K562 (cell line): ENCODE measurements at regions not wholly inside any gene's neighbourhood (a gene's known extent, or its start where the extent isn't known, plus 50 kb on each side); places are given as distances from the start of the nearest gene placed in this dataset.

ENCODE experiments used
- ATAC-seq: fragments of 200-7000 bp; cut with Tn5 transposase; 3 replicates; pipeline ENCODE4 v1.9.1; 2020; ENCODE audit warnings: moderate library complexity
- BruUV-seq: library from RNA; stranded (reverse); fragments of 400-500 nt; replicated peaks from 2 replicates; lab custom pipeline; 2021; lab: Mats Ljungman, UMichigan
- CTCF ChIA-PET: fragments of 300-600 bp; formaldehyde crosslinking; extraction: SDS; loops from one replicate; lab custom pipeline; 2021; ENCODE audit warnings: low intra/inter-chr PET ratio; lab: Yijun Ruan, JAX
- POLR2A ChIA-PET: fragments of 300-600, 350-650 bp; sonication (Branson Sonifier 250); formaldehyde crosslinking; extraction: SDS; loops from one replicate; lab custom pipeline; 2021; ENCODE audit warnings: antibody characterized with exemption, inconsistent platforms; lab: Yijun Ruan, JAX
- DNase-seq, 4 experiments: peaks; one replicate each; pipeline versions ENCODE4 v3.0.0 to v3.0.0-alpha.2; 2011 to 2018; ENCODE audit warnings: low spot score in 3 of 4, mixed read lengths in 3 of 4; ENCODE audit errors: extremely low read depth in 1 of 4
- FAIRE-seq: peaks from 2 replicates; lab custom pipeline; 2011; peaks lifted over from hg19 to GRCh38; lab: Jason Lieb, UNC
- H2AFZ ChIP-seq: 2 replicates; pipeline ENCODE4 v1.6.0; 2011; ENCODE audit warnings: low read depth, low read length, control low read depth, inconsistent platforms
- H3K27ac ChIP-seq: fragments of 200-600 bp; 3 replicates; pipeline ENCODE4 v1.8.0; 2011; ENCODE audit warnings: low read depth, mild to moderate bottlenecking, control low read depth, inconsistent platforms, low read length, moderate library complexity, mixed read lengths; ENCODE audit errors: extremely low read depth
- H3K27me3 ChIP-seq, 2 experiments: fragments of 300-600 bp in 1 of 2; 2 replicates in 1 of 2; 3 replicates in 1 of 2; pipeline versions ENCODE4 v1.6.0 to v1.8.0; 2011; ENCODE audit warnings: inconsistent platforms in 2 of 2, low read length in 2 of 2, mild to moderate bottlenecking in 1 of 2, mixed read lengths in 1 of 2, moderate library complexity in 1 of 2; ENCODE audit not compliant: control insufficient read depth in 2 of 2, insufficient read depth in 2 of 2
- H3K36me3 ChIP-seq: fragments of 300-600 bp; 3 replicates; pipeline ENCODE4 v1.8.0; 2011; ENCODE audit warnings: mild to moderate bottlenecking, low read length, inconsistent platforms; ENCODE audit not compliant: control insufficient read depth, insufficient read depth
- H3K4me1 ChIP-seq, 2 experiments: fragments of 200-600 bp in 1 of 2; replicated peaks in 1 of 2; 2 replicates in 1 of 2; 3 replicates in 1 of 2; pipeline versions ENCODE4 v1.5.1 to v1.8.0; 2011; ENCODE audit warnings: inconsistent platforms in 2 of 2, low read length in 2 of 2, mild to moderate bottlenecking in 1 of 2, mixed read lengths in 1 of 2, moderate library complexity in 1 of 2; ENCODE audit not compliant: control insufficient read depth in 2 of 2, insufficient read depth in 2 of 2
- H3K4me2 ChIP-seq: 2 replicates; pipeline ENCODE4 v1.6.1; 2011; ENCODE audit warnings: low read length, control low read depth, inconsistent platforms, mixed read lengths; ENCODE audit not compliant: insufficient read depth
- H3K4me3 ChIP-seq: fragments of 200-600 bp; sonication (generic), shearing (Covaris generic); 2 replicates; pipeline ENCODE4 v1.5.1; 2016; ENCODE audit warnings: control low read depth, inconsistent platforms
- H3K79me2 ChIP-seq: fragments of 200-600 bp; 3 replicates; pipeline ENCODE4 v1.8.0; 2011; ENCODE audit warnings: low read length, inconsistent platforms; ENCODE audit not compliant: control insufficient read depth, insufficient read depth
- H3K9ac ChIP-seq, 2 experiments: 2 replicates each; pipeline versions ENCODE4 v1.6.0 to v1.6.1; 2011; ENCODE audit warnings: low read depth in 2 of 2, low read length in 2 of 2, control low read depth in 1 of 2, inconsistent platforms in 1 of 2, mild to moderate bottlenecking in 1 of 2, mixed read lengths in 1 of 2; ENCODE audit not compliant: insufficient read depth in 1 of 2
- H3K9me1 ChIP-seq: one replicate; pipeline ENCODE4 v1.6.0; 2011; ENCODE audit warnings: inconsistent platforms, mild to moderate bottlenecking, low read length, moderate library complexity; ENCODE audit not compliant: control insufficient read depth, insufficient read depth
- H3K9me3 ChIP-seq: replicated peaks from 2 replicates; pipeline ENCODE4 v1.5.1; 2011; ENCODE audit warnings: low read depth, low read length, inconsistent platforms; ENCODE audit not compliant: control insufficient read depth, insufficient read depth
- H4K20me1 ChIP-seq: replicated peaks from 2 replicates; pipeline ENCODE4 v1.6.1; 2011; ENCODE audit warnings: low read length, inconsistent platforms, mixed read lengths; ENCODE audit not compliant: control insufficient read depth, insufficient read depth
- ARNT ChIP-seq, 2 experiments: fragments of 450-650 bp; IDR thresholded peaks; 2 replicates each; pipeline ENCODE4 v1.6.1; 2016; ENCODE audit warnings: mild to moderate bottlenecking in 1 of 2
- CHD2 ChIP-seq: IDR thresholded peaks from 2 replicates; pipeline ENCODE4 v1.6.1; 2011; ENCODE audit warnings: low read depth, low read length
- HMG20A ChIP-seq: fragments of 450-650 bp; formaldehyde crosslinking; conservative IDR thresholded peaks from 2 replicates; pipeline ENCODE4 v1.4.0; 2020; ENCODE audit warnings: mild to moderate bottlenecking, mixed read lengths
- NR2C2 ChIP-seq, 2 experiments: fragments of 200-800 bp in 1 of 2; sonication (Bioruptor generic) in 1 of 2; sonication (generic) in 1 of 2; formaldehyde crosslinking in 1 of 2; IDR thresholded peaks; 2 replicates each; pipeline versions ENCODE4 v1.6.1 to v1.8.0; 2016 to 2022; ENCODE audit warnings: mild to moderate bottlenecking in 1 of 2, missing compliant biosample characterization in 1 of 2, missing genetic modification characterization in 1 of 2, missing genetic modification reagents in 1 of 2
- POU5F1 ChIP-seq: fragments of 150-350 bp; IDR thresholded peaks from 2 replicates; pipeline ENCODE4 v1.6.1; 2014; ENCODE audit warnings: borderline replicate concordance, low read length, low read depth, mild to moderate bottlenecking; ENCODE audit not compliant: partially characterized antibody
- SAFB2 ChIP-seq: fragments of 200-400 bp; formaldehyde crosslinking; IDR thresholded peaks from 2 replicates; pipeline ENCODE4 v1.6.1; 2018; ENCODE audit warnings: borderline replicate concordance, low read length, low read depth, moderate library complexity; ENCODE audit not compliant: severe bottlenecking
- SMAD3 ChIP-seq: fragments of 450-650 bp; formaldehyde crosslinking; conservative IDR thresholded peaks from 2 replicates; pipeline ENCODE4 v1.4.0; 2020; ENCODE audit warnings: mild to moderate bottlenecking
- SMARCC2 ChIP-seq: fragments of 450-650 bp; IDR thresholded peaks from 2 replicates; pipeline ENCODE4 v1.6.1; 2017; ENCODE audit warnings: antibody characterized with exemption, moderate library complexity, mild to moderate bottlenecking, low read depth
- ZNF586 ChIP-seq: fragments of 450-650 bp; formaldehyde crosslinking; conservative IDR thresholded peaks from 2 replicates; pipeline ENCODE4 v1.4.0; 2020; ENCODE audit warnings: mild to moderate bottlenecking, moderate library complexity
- WGBS: fragments of 100-300 bp; shearing (Covaris generic); methylation state at CpG from one replicate; pipeline ENCODE4 v1.1.6; 2016; ENCODE audit warnings: low coverage, mixed read lengths; ENCODE audit not compliant: insufficient coverage; ENCODE audit errors: missing lambda C conversion rate; 5-methylcytosine and 5-hydroxymethylcytosine counted together
- in situ Hi-C: fragments of 300-500 bp; cut with MboI; formaldehyde crosslinking; loops from 4 replicates; pipeline ENCODE4 v1.15.0; 2018; ENCODE audit warnings: inconsistent platforms, mixed read lengths
- intact Hi-C: fragments of 100-400 bp; cut with micrococcal nuclease; formaldehyde crosslinking; loops from 2 replicates; pipeline ENCODE4 v1.14.2; 2022
- TF ChIP-seq, protein P1 (sequence below): fragments of 450-650 bp; IDR thresholded peaks from 2 replicates; pipeline ENCODE4 v1.6.1; 2017; ENCODE audit warnings: mild to moderate bottlenecking, moderate library complexity
- TF ChIP-seq, protein P2 (sequence below): fragments of 450-650 bp; IDR thresholded peaks from 2 replicates; pipeline ENCODE4 v1.6.1; 2016

DNA sequence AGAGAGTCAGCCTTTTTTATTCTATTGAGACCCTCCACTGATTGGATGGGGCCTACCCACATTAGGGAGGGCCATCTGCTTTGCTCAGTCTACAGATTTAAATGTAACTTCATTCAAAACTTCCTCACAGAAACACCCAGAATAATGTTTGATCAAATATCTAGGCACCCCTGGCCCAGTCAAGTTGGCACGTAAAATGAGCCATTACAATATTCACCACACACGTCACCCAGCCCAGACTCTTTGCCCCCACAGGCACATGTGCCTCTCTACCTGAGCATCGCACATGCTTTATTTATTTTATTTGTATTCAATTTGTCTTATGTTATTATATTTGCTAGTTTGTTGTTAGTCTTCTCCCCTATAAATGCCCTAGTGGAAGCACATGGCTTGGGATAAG is 70.9 kb upstream of the EYA2 start:
- Histone ChIP-seq H3K27ac (no peak overlapping the region), H3K4me2 (no peak overlapping the region), H3K9me3 (no peaks in the 10 kb centered on the region), H3K36me3 (no peaks in the 10 kb centered on the region), H2AFZ (no peak overlapping the region), H3K9ac (no peak overlapping the region), H3K4me1 (no peaks in the 10 kb centered on the region), H3K27me3 (peaks cover 5 to 20% of the 10 kb centered on the region in 2 experiments; a peak in 4 of 5 replicates), H4K20me1 (no peaks in the 10 kb centered on the region), H3K79me2 (no peaks in the 10 kb centered on the region), H3K4me3 (no peak overlapping the region), H3K9me1 (no peaks in the 10 kb centered on the region)
- no peak for DNase-seq
- BruUV-seq, result no TSS peak
- in situ Hi-C loops (no loop called here), intact Hi-C loops (no loop called here)
- no peak for FAIRE-seq
- 0% methylated on average over 3 of the region's 3 CpGs for WGBS
- ATAC-seq, result no peak
- CTCF ChIA-PET, result no interaction called here
- POLR2A ChIA-PET, result no interaction called here
- TF ChIP-seq SAFB2 (no peak), NR2C2 (CRISPR knock-in tag; IDR thresholded peaks at IDR 0.05) (no peak), NR2C2 (tag; IDR thresholded peaks at IDR 0.05) (no peak), ARNT (IDR thresholded peaks at IDR 0.05) (no peak), ZNF586 (CRISPR knock-in tag) (no peak)

DNA sequence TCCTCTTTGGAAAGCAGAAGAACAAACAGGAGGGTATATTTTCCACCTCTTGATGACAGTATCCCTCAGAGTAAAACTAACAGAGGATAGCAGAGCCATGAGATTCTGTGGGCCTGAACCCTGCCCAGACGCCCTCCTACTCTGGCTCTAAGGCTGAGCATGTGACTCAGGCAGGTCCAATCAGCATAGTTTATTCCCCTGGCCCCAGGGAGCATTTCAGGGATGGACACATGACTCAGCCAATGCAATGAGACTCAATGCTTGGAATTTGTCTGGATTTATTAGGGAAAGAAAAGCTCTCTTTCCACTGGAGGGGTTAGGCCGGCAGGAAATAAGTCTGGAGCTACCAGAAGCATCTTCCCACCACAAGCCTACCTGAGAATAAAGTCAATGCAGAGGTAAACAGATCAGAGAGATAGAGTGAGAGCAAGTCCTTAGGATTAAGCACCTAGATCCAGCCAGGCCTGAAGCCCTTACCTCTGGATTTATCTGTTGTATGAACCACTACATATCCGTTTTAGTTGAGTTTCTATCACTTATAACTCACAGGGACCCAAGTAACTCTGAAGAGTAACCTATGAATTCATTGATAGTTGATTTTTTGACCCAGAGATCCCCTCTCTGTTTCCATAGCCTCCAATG is 68.2 kb upstream of the EYA2 start:
- Histone ChIP-seq H3K4me2 (no peak overlapping the region), H3K36me3 (no peaks in the 10 kb centered on the region), H3K4me1 (no peaks in the 10 kb centered on the region), H4K20me1 (no peaks in the 10 kb centered on the region; the same call in 1 of the 2 replicates)
- in situ Hi-C loops, result no loop called here
- no peak for FAIRE-seq
- no peak for TF ChIP-seq SMARCC2
- TF ChIP-seq, protein P1, sequence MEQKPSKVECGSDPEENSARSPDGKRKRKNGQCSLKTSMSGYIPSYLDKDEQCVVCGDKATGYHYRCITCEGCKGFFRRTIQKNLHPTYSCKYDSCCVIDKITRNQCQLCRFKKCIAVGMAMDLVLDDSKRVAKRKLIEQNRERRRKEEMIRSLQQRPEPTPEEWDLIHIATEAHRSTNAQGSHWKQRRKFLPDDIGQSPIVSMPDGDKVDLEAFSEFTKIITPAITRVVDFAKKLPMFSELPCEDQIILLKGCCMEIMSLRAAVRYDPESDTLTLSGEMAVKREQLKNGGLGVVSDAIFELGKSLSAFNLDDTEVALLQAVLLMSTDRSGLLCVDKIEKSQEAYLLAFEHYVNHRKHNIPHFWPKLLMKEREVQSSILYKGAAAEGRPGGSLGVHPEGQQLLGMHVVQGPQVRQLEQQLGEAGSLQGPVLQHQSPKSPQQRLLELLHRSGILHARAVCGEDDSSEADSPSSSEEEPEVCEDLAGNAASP, result no peak
- no peak for TF ChIP-seq HMG20A (CRISPR knock-in tag)
- TF ChIP-seq POU5F1, result no peak
- TF ChIP-seq, protein P2, sequence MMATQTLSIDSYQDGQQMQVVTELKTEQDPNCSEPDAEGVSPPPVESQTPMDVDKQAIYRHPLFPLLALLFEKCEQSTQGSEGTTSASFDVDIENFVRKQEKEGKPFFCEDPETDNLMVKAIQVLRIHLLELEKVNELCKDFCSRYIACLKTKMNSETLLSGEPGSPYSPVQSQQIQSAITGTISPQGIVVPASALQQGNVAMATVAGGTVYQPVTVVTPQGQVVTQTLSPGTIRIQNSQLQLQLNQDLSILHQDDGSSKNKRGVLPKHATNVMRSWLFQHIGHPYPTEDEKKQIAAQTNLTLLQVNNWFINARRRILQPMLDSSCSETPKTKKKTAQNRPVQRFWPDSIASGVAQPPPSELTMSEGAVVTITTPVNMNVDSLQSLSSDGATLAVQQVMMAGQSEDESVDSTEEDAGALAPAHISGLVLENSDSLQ, result peak; percentile 62
- TF ChIP-seq SMAD3 (CRISPR knock-in tag), result no peak
- no peak for TF ChIP-seq CHD2
- TF ChIP-seq, all 486 proteins: peak for 1
- ChIA-PET CTCF (no interaction called here), POLR2A (interaction anchor here (0.7 kb wide), 1 partner anchor 34 kb away, joined by 3 read pairs; no protein-coding TSS in a partner anchor)
- H3K9me1 ChIP-seq, result no peaks in the 10 kb centered on the region
- 0% methylated on average over 3 of the region's 3 CpGs for WGBS
- no peaks in the 10 kb centered on the region for H3K79me2 ChIP-seq
- H2AFZ ChIP-seq, result no peak overlapping the region
- H3K4me3 ChIP-seq, result no peak overlapping the region
- ATAC-seq (no peak), DNase-seq (no peak)
- no peak overlapping the region for H3K27ac ChIP-seq
- no peaks in the 10 kb centered on the region for H3K9me3 ChIP-seq
- BruUV-seq, result no TSS peak
- peaks cover 5 to 20% of the 10 kb centered on the region in 2 experiments; a peak in 3 of 5 replicates for H3K27me3 ChIP-seq
- H3K9ac ChIP-seq, result no peak overlapping the region
- intact Hi-C loops, result no loop called here
